BLaER1 treated with 17β-estradiol and CSF1 and Interleukin-3, amounts not matched to agents 10 nM and 100 nM (cell line): ENCODE measurements at regions not wholly inside any gene's neighbourhood (a gene's known extent, or its start where the extent isn't known, plus 50 kb on each side); places are given as distances from the start of the nearest gene placed in this dataset.

Experiments used
- H3K27ac ChIP-seq, 11 experiments: shearing (Covaris generic); formaldehyde crosslinking; 2 replicates each; pipeline ENCODE4 v1.8.1; 2022
- H3K27me3 ChIP-seq, 11 experiments: shearing (Covaris generic); formaldehyde crosslinking; 2 replicates each; pipeline ENCODE4 v1.8.1; 2022
- H3K36me3 ChIP-seq, 11 experiments: shearing (Covaris generic); formaldehyde crosslinking; 2 replicates each; pipeline ENCODE4 v1.8.1; 2022
- H3K4me1 ChIP-seq, 10 experiments: shearing (Covaris generic); formaldehyde crosslinking; 2 replicates each; pipeline ENCODE4 v1.8.1; 2022
- H3K4me2 ChIP-seq, 11 experiments: shearing (Covaris generic); formaldehyde crosslinking; 2 replicates each; pipeline ENCODE4 v1.8.1; 2022
- H3K4me3 ChIP-seq, 10 experiments: shearing (Covaris generic); formaldehyde crosslinking; 2 replicates each; pipeline ENCODE4 v1.8.1; 2022
- H3K9ac ChIP-seq, 11 experiments: shearing (Covaris generic); formaldehyde crosslinking; 2 replicates each; pipeline ENCODE4 v1.8.1; 2022
- H3K9me3 ChIP-seq, 11 experiments: shearing (Covaris generic); formaldehyde crosslinking; replicated peaks in 1 of 11; 2 replicates each; pipeline ENCODE4 v1.8.1; 2022
- H4K20me1 ChIP-seq, 11 experiments: shearing (Covaris generic); formaldehyde crosslinking; 2 replicates each; pipeline ENCODE4 v1.8.1; 2022
- Cebpa-rat ChIP-seq, 11 experiments: shearing (Covaris generic); IDR thresholded peaks; 2 replicates each; pipeline ENCODE4 v1.8.1; 2022

GRCh38 chr3:40593351-40593750 lies 68.6 kb downstream of the ZNF621 start:
- no peaks in the 10 kb centered on the region for H3K36me3 ChIP-seq
- no peak overlapping the region for H3K9ac ChIP-seq
- no peak overlapping the region for H3K27ac ChIP-seq
- H4K20me1 ChIP-seq, result no peaks in the 10 kb centered on the region
- TF ChIP-seq Cebpa-rat (IDR thresholded peaks at IDR 0.05), result no peak
- no peak overlapping the region for H3K4me2 ChIP-seq
- peaks cover 0 to 15% (median 4%) of the 10 kb centered on the region in 10 experiments; a peak in 7 of 20 replicates for H3K4me1 ChIP-seq
- no peaks in the 10 kb centered on the region for H3K27me3 ChIP-seq
- no peak overlapping the region for H3K4me3 ChIP-seq
- no peaks in the 10 kb centered on the region for H3K9me3 ChIP-seq

GRCh38 chr3:40597441-40597840 lies 72.7 kb downstream of the ZNF621 start:
- no peaks in the 10 kb centered on the region for H4K20me1 ChIP-seq
- H3K27ac ChIP-seq, result no peak overlapping the region
- H3K9ac ChIP-seq, result no peak overlapping the region
- TF ChIP-seq Cebpa-rat (IDR thresholded peaks at IDR 0.05), result no peak
- H3K27me3 ChIP-seq, result no peaks in the 10 kb centered on the region
- H3K9me3 ChIP-seq, result no peaks in the 10 kb centered on the region
- no peaks in the 10 kb centered on the region for H3K36me3 ChIP-seq
- peaks cover 0 to 15% (median 3%) of the 10 kb centered on the region in 10 experiments; a peak in 7 of 20 replicates for H3K4me1 ChIP-seq
- no peak overlapping the region for H3K4me2 ChIP-seq
- H3K4me3 ChIP-seq, result no peak overlapping the region

GRCh38 chr3:40598338-40598737 lies 73.6 kb downstream of the ZNF621 start:
- TF ChIP-seq Cebpa-rat (IDR thresholded peaks at IDR 0.05), result no peak
- no peak overlapping the region for H3K27ac ChIP-seq
- no peak overlapping the region for H3K4me3 ChIP-seq
- H3K36me3 ChIP-seq, result no peaks in the 10 kb centered on the region
- no peaks in the 10 kb centered on the region for H4K20me1 ChIP-seq
- no peaks in the 10 kb centered on the region for H3K27me3 ChIP-seq
- no peak overlapping the region for H3K4me2 ChIP-seq
- no peaks in the 10 kb centered on the region for H3K9me3 ChIP-seq
- peaks cover 0 to 15% (median 3%) of the 10 kb centered on the region in 10 experiments; a peak in 7 of 20 replicates for H3K4me1 ChIP-seq
- H3K9ac ChIP-seq, result no peak overlapping the region

GRCh38 chr3:40598962-40599361 lies 74.2 kb downstream of the ZNF621 start:
- Histone ChIP-seq H3K27me3 (no peaks in the 10 kb centered on the region), H4K20me1 (no peaks in the 10 kb centered on the region), H3K36me3 (no peaks in the 10 kb centered on the region), H3K9ac (no peak overlapping the region), H3K4me2 (0 out of 22 replicates have a peak overlapping the region, but pooled peaks of 1 of the 11 experiments have one; percentile 1), H3K27ac (no peak overlapping the region), H3K9me3 (no peaks in the 10 kb centered on the region), H3K4me1 (peaks cover 0 to 15% (median 3%) of the 10 kb centered on the region in 10 experiments; a peak in 7 of 20 replicates), H3K4me3 (no peak overlapping the region)
- TF ChIP-seq Cebpa-rat (IDR thresholded peaks at IDR 0.05), result no peak

- Histone ChIP-seq H3K9me3 (no peaks in the 10 kb centered on the region), H3K27me3 (no peaks in the 10 kb centered on the region), H3K36me3 (no peaks in the 10 kb centered on the region), H3K27ac (no peak overlapping the region), H3K9ac (no peak overlapping the region), H3K4me2 (no peak overlapping the region), H3K4me1 (no peaks in the 10 kb centered on the region), H3K4me3 (no peak overlapping the region), H4K20me1 (no peaks in the 10 kb centered on the region)
- no peak for TF ChIP-seq Cebpa-rat (IDR thresholded peaks at IDR 0.05)
These were observed 78.1 kb downstream of the ZNF621 start for GRCh38 chr3:40602778-40603385.

- TF ChIP-seq Cebpa-rat (IDR thresholded peaks at IDR 0.05), result no peak
- H3K9me3 ChIP-seq, result no peaks in the 10 kb centered on the region
- H3K27ac ChIP-seq, result no peak overlapping the region
- H3K4me2 ChIP-seq, result no peak overlapping the region
- H3K4me1 ChIP-seq, result no peaks in the 10 kb centered on the region
- no peak overlapping the region for H3K4me3 ChIP-seq
- no peaks in the 10 kb centered on the region for H4K20me1 ChIP-seq
- H3K27me3 ChIP-seq, result no peaks in the 10 kb centered on the region
- no peak overlapping the region for H3K9ac ChIP-seq
- no peaks in the 10 kb centered on the region for H3K36me3 ChIP-seq
These were observed 81.2 kb downstream of the ZNF621 start for GRCh38 chr3:40605960-40606359.

GRCh38 chr3:40608091-40608490 lies 83.3 kb downstream of the ZNF621 start:
- H3K4me2 ChIP-seq, result no peak overlapping the region
- no peak overlapping the region for H3K9ac ChIP-seq
- no peaks in the 10 kb centered on the region for H3K9me3 ChIP-seq
- no peaks in the 10 kb centered on the region for H3K36me3 ChIP-seq
- no peaks in the 10 kb centered on the region for H4K20me1 ChIP-seq
- no peak for TF ChIP-seq Cebpa-rat (IDR thresholded peaks at IDR 0.05)
- H3K4me1 ChIP-seq, result peaks cover 8 to 10% (median 8%) of the 10 kb centered on the region in 10 experiments
- peaks cover 3 to 18% (median 9%) of the 10 kb centered on the region in 11 experiments; a peak in 12 of 22 replicates for H3K27me3 ChIP-seq
- no peak overlapping the region for H3K4me3 ChIP-seq
- no peak overlapping the region for H3K27ac ChIP-seq

GRCh38 chr3:40613306-40613705 lies 88.5 kb downstream of the ZNF621 start:
- Histone ChIP-seq H3K27me3 (peaks cover 7 to 34% (median 16%) of the 10 kb centered on the region in 11 experiments; a peak in 13 of 22 replicates), H3K4me1 (peaks cover 10 to 15% (median 12%) of the 10 kb centered on the region in 10 experiments), H3K27ac (no peak overlapping the region), H3K4me2 (peak overlapping the region; percentile 43 to 85 (median 64); a peak in 20 of 22 replicates), H4K20me1 (no peaks in the 10 kb centered on the region), H3K9me3 (no peaks in the 10 kb centered on the region), H3K36me3 (no peaks in the 10 kb centered on the region), H3K4me3 (no peak overlapping the region), H3K9ac (no peak overlapping the region)
- TF ChIP-seq Cebpa-rat (IDR thresholded peaks at IDR 0.05), result no peak

- H3K27ac ChIP-seq, result no peak overlapping the region
- no peak overlapping the region for H3K4me3 ChIP-seq
- H3K4me1 ChIP-seq, result peaks cover 12 to 20% (median 14%) of the 10 kb centered on the region in 10 experiments
- H3K27me3 ChIP-seq, result peaks cover 7 to 34% (median 16%) of the 10 kb centered on the region in 11 experiments; a peak in 13 of 22 replicates
- no peak overlapping the region for H3K9ac ChIP-seq
- H3K36me3 ChIP-seq, result no peaks in the 10 kb centered on the region
- TF ChIP-seq Cebpa-rat (IDR thresholded peaks at IDR 0.05), result no peak
- no peaks in the 10 kb centered on the region for H4K20me1 ChIP-seq
- H3K4me2 ChIP-seq, result no peak overlapping the region
- no peaks in the 10 kb centered on the region for H3K9me3 ChIP-seq
These were observed 90.6 kb downstream of the ZNF621 start for GRCh38 chr3:40615110-40615915.
